Activated naive CD4-positive, alpha-beta T cell treated with anti-CD3 and anti-CD28 coated beads, Interleukin-2, amount 50 U/mL, for 72 hours (primary cell): ENCODE measurements at regions not wholly inside any gene's neighbourhood (a gene's known extent, or its start where the extent isn't known, plus 50 kb on each side); places are given as distances from the start of the nearest gene placed in this dataset.
A peak's percentile ranks its signal among the peaks of the same experiment; 100 is the strongest.
"Not testable (repeated sequence)": the region's sequence is repeated elsewhere in the genome, so short reads cannot be mapped to it uniquely, and the experiment has no call there.

Source experiments
- ATAC-seq, 2 donors: fragments of 150-1000 bp; cut with Tn5 transposase; 2 replicates each; pipeline ENCODE4 v1.10.0; 2021; ENCODE audit warnings: mild to moderate bottlenecking in 2 of 2, moderate library complexity in 2 of 2
- DNase-seq, 2 donors: peaks; one replicate each; pipeline ENCODE4 v3.0.0; 2021 to 2022; ENCODE audit warnings: low spot score in 2 of 2
- H3K27ac Mint-ChIP-seq, 2 donors: one replicate each; pipeline ENCODE4 v1.8.0; 2022; ENCODE audit warnings: mild to moderate bottlenecking in 2 of 2, mixed read lengths in 2 of 2
- H3K36me3 Mint-ChIP-seq, 2 donors: one replicate each; pipeline ENCODE4 v1.8.0; 2022; ENCODE audit warnings: mixed read lengths in 2 of 2
- H3K9me3 Mint-ChIP-seq, 2 donors: one replicate each; pipeline ENCODE4 v1.8.0; 2022; ENCODE audit warnings: mixed read lengths in 2 of 2

DNA sequence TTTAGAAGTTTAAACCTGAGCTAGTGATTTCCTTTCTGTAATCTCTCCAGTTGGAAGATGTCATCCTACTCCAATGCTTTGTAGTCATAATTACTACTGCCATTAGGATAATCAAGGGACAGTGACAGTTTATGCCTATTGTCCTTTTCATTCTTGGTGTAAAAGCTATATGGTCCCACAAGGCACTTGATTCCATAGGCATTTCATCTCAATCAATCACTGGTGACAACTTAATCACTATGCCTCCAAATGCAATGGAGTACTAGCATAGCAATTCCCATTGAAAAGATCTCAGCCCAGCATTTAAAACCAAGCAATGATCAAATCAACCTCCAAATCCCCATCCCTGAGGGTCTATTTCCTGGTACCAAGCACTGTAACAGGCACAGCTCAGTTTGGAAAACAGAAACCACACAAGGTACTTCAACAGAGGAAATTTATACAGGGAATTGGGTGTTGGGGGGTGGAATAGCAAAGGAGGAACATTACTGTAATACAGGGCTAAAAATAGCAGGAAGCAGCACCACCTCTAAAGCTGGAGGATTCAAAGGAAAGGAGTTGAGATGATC, 51.0 kb downstream of the FHIP2A start:
- ATAC-seq (no peak), DNase-seq (no peak)
- Mint-ChIP-seq H3K27ac (no peak overlapping the region), H3K36me3 (no peaks in the 10 kb centered on the region), H3K9me3 (no peaks in the 10 kb centered on the region)

GRCh38 chr10:114874827-114875411, 53.3 kb downstream of the FHIP2A start:
- Mint-ChIP-seq H3K27ac (no peak overlapping the region), H3K36me3 (no peaks in the 10 kb centered on the region), H3K9me3 (no peaks in the 10 kb centered on the region)
- no peak for DNase-seq
- ATAC-seq = peak in 1 of 2 donors; percentile 50

GRCh38 chr10:114875590-114876081, 54.1 kb downstream of the FHIP2A start:
- H3K27ac Mint-ChIP-seq, H3K36me3 Mint-ChIP-seq, H3K9me3 Mint-ChIP-seq, ATAC-seq, DNase-seq: not testable (repeated sequence)

- Mint-ChIP-seq H3K27ac (no peak overlapping the region), H3K36me3 (no peaks in the 10 kb centered on the region), H3K9me3 (no peaks in the 10 kb centered on the region)
- DNase-seq = no peak
- ATAC-seq = no peak
Measured at GRCh38 chr10:114876169-114876568, 54.6 kb downstream of the FHIP2A start.

DNA sequence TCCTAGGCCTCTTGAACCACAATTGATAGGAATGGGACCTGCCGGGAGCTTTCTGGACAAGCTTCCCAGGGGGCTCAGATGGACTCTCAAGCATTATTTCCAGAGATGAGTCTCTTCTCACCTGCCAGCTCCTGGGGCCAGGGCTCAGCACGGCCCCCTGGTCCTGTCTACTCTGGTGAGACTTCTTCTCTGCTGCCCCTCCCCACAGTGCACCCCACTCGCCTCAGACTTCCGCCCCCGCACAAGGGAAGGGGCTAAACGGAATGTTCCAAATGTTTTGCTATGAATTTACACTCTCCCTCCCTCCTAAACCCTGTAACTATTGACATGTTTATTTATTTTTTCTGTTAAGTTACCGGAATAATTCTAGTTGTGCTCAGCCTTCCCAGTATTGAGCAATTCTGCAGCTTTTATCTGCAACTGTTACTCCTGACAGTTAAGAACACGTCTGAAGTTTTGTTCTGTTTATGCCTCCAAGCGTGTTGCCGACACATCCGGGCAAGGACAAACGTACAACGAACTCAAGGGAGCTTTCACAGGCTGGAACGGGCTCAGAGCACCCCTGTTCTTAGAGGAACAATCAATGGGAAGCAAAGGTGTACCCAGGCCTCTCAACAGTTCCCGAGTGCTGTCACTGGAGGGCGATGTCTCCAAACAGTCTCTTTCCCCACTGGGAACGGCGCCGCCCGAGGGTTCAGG, 55.2 kb downstream of the FHIP2A start:
- Mint-ChIP-seq H3K36me3 (no peaks in the 10 kb centered on the region), H3K27ac (no peak overlapping the region), H3K9me3 (no peaks in the 10 kb centered on the region)
- DNase-seq = peak in 1 of 2 donors; percentile 61
- ATAC-seq = peak; percentile 65 to 84

GRCh38 chr10:114877301-114877644, 55.7 kb downstream of the FHIP2A start:
- DNase-seq (no peak), ATAC-seq (no peak)
- Mint-ChIP-seq H3K9me3 (no peaks in the 10 kb centered on the region), H3K36me3 (no peaks in the 10 kb centered on the region), H3K27ac (no peak overlapping the region)

GRCh38 chr10:114879093-114879492, 57.5 kb downstream of the FHIP2A start:
- H3K9me3 Mint-ChIP-seq = no peaks in the 10 kb centered on the region
- no peaks in the 10 kb centered on the region for H3K36me3 Mint-ChIP-seq
- DNase-seq = no peak
- no peak overlapping the region for H3K27ac Mint-ChIP-seq
- no peak for ATAC-seq

- ATAC-seq (peak; percentile 52 to 70), DNase-seq (peak in 1 of 2 donors; percentile 56)
- Mint-ChIP-seq H3K36me3 (no peaks in the 10 kb centered on the region), H3K27ac (no peak overlapping the region), H3K9me3 (no peaks in the 10 kb centered on the region)
Measured at GRCh38 chr10:114879541-114880158, 58.1 kb downstream of the FHIP2A start.

- Mint-ChIP-seq H3K9me3 (no peaks in the 10 kb centered on the region), H3K27ac (no peak overlapping the region), H3K36me3 (no peaks in the 10 kb centered on the region)
- ATAC-seq = no peak
- DNase-seq = no peak
Measured at GRCh38 chr10:114881417-114881816, 56.6 kb upstream of the TRUB1 start.

- no peak for ATAC-seq
- Mint-ChIP-seq H3K9me3 (no peaks in the 10 kb centered on the region), H3K27ac (no peak overlapping the region), H3K36me3 (no peaks in the 10 kb centered on the region)
- no peak for DNase-seq
Measured at GRCh38 chr10:114881901-114882300, 56.1 kb upstream of the TRUB1 start.

DNA sequence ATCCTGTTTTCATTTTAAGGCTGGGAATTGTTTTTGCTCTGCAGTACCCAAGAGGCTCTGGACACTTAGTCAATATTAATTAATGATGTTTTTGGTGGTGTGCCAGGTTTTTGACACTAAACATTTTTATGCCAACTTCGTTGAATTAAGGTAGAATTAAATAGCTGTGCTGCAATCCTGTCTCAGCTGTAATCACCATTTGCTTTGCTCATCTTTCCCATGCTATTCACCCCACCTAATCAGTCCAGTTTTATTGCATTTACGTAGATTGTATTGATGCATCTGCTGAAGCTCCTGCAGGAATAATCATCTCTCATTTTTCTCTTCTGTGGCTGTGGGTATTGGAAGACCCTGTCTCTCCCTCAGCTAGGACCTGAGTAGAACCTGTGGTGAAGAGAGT, 52.6 kb upstream of the TRUB1 start:
- Mint-ChIP-seq H3K27ac (no peak overlapping the region), H3K36me3 (no peaks in the 10 kb centered on the region), H3K9me3 (no peaks in the 10 kb centered on the region)
- no peak for ATAC-seq
- no peak for DNase-seq
